HepG2 (cell line): ENCODE measurements at regions not wholly inside any gene's neighbourhood (a gene's known extent, or its start where the extent isn't known, plus 50 kb on each side); places are given as distances from the start of the nearest gene placed in this dataset.

Experiments
- ATAC-seq: fragments of 200-7000 bp; cut with Tn5 transposase; 3 replicates; pipeline ENCODE4 v1.9.1; 2020; ENCODE audit warnings: mild to moderate bottlenecking, moderate library complexity
- BruUV-seq: library from RNA; stranded (reverse); fragments of 400-500 nt; replicated peaks from 2 replicates; lab custom pipeline; 2021; lab: Mats Ljungman, UMichigan
- CTCF ChIA-PET: fragments of 300-600 bp; formaldehyde crosslinking; extraction: SDS; loops from one replicate; lab custom pipeline; 2021; ENCODE audit warnings: low total read pairs, inconsistent platforms, low intra/inter-chr PET ratio; lab: Yijun Ruan, JAX
- POLR2A ChIA-PET: fragments of 350-600 bp; sonication (Branson Sonifier 250); formaldehyde crosslinking; loops from one replicate; lab custom pipeline; 2020; ENCODE audit warnings: antibody characterized with exemption, inconsistent platforms; lab: Yijun Ruan, JAX
- DNase-seq: peaks from one replicate; pipeline ENCODE4 v3.0.0-alpha.2; 2015; ENCODE audit warnings: low spot score
- FAIRE-seq: peaks from 3 replicates; lab custom pipeline; 2011; peaks lifted over from hg19 to GRCh38; lab: Jason Lieb, UNC
- H2AFZ ChIP-seq: one replicate; pipeline ENCODE4 v1.6.1; 2011; ENCODE audit warnings: low read length, inconsistent platforms
- H3K27ac ChIP-seq: fragments of 300-600 bp; 3 replicates; pipeline ENCODE4 v1.8.0; 2011; ENCODE audit warnings: mixed run types, mild to moderate bottlenecking, mixed read lengths, low read length, inconsistent platforms; ENCODE audit not compliant: insufficient read depth; ENCODE audit errors: extremely low read length
- H3K27me3 ChIP-seq, 2 experiments: fragments of 200-600 bp in 1 of 2; 2 replicates in 1 of 2; 3 replicates in 1 of 2; pipeline versions ENCODE4 v1.6.0 to v1.8.0; 2011; ENCODE audit warnings: low read length in 2 of 2, mild to moderate bottlenecking in 2 of 2, moderate library complexity in 2 of 2, inconsistent platforms in 1 of 2; ENCODE audit not compliant: insufficient read depth in 2 of 2, control insufficient read depth in 1 of 2
- H3K36me3 ChIP-seq, 2 experiments: fragments of 200-600 bp in 1 of 2; replicated peaks in 1 of 2; 2 replicates in 1 of 2; 3 replicates in 1 of 2; pipeline versions ENCODE4 v1.5.1 to v1.8.0; 2011; ENCODE audit warnings: low read length in 2 of 2, inconsistent platforms in 1 of 2; ENCODE audit not compliant: insufficient read depth in 2 of 2, control insufficient read depth in 1 of 2
- H3K4me1 ChIP-seq: 2 replicates; pipeline ENCODE4 v1.5.1; 2012; ENCODE audit warnings: low read length, inconsistent platforms; ENCODE audit not compliant: insufficient read depth
- H3K4me2 ChIP-seq: 2 replicates; pipeline ENCODE4 v1.6.0; 2011; ENCODE audit warnings: low read depth, low read length, inconsistent platforms
- H3K4me3 ChIP-seq, 3 experiments: fragments of 200-600 bp in 1 of 3; sonication (generic), shearing (Covaris generic) in 1 of 3; replicated peaks in 1 of 3; 2 replicates each; pipeline ENCODE4 v1.5.1; 2011 to 2016; ENCODE audit warnings: low read length in 3 of 3, inconsistent platforms in 2 of 3, low read depth in 2 of 3, mild to moderate bottlenecking in 2 of 3, control low read depth in 1 of 3, mixed read lengths in 1 of 3; ENCODE audit not compliant: insufficient read depth in 1 of 3
- H3K79me2 ChIP-seq: one replicate; pipeline ENCODE4 v1.6.1; 2011; ENCODE audit warnings: low read length, inconsistent platforms; ENCODE audit not compliant: insufficient read depth
- H3K9ac ChIP-seq: 2 replicates; pipeline ENCODE4 v1.6.0; 2011; ENCODE audit warnings: mild to moderate bottlenecking, low read depth, low read length, inconsistent platforms; ENCODE audit not compliant: insufficient read depth
- H3K9me3 ChIP-seq: 2 replicates; pipeline ENCODE4 v1.5.1; 2012; ENCODE audit warnings: mild to moderate bottlenecking, low read length
- H4K20me1 ChIP-seq: 2 replicates; pipeline ENCODE4 v1.6.0; 2011; ENCODE audit warnings: inconsistent platforms, mild to moderate bottlenecking, low read length, moderate library complexity; ENCODE audit not compliant: insufficient read depth
- ARNTL ChIP-seq: sonication (generic); formaldehyde crosslinking; IDR thresholded peaks from 2 replicates; pipeline ENCODE4 v1.4.0; 2020; ENCODE audit warnings: mild to moderate bottlenecking, missing genetic modification reagents
- ATF1 ChIP-seq: IDR thresholded peaks from 2 replicates; pipeline ENCODE4 v1.6.1; 2016; ENCODE audit warnings: mild to moderate bottlenecking, control low read depth
- ATF7 ChIP-seq, 2 experiments: fragments of 450-650 bp in 1 of 2; sonication (generic) in 1 of 2; formaldehyde crosslinking in 1 of 2; IDR thresholded peaks; 2 replicates each; pipeline versions ENCODE4 v1.4.0 to v1.6.1; 2016 to 2020; ENCODE audit warnings: antibody characterized with exemption in 1 of 2, mild to moderate bottlenecking in 1 of 2, missing genetic modification reagents in 1 of 2
- ESRRA ChIP-seq: sonication (generic); formaldehyde crosslinking; IDR thresholded peaks from 2 replicates; pipeline ENCODE4 v1.5.1; 2020; ENCODE audit warnings: mild to moderate bottlenecking, low read depth, missing genetic modification reagents
- KLF11 ChIP-seq: IDR thresholded peaks from 2 replicates; pipeline ENCODE4 v1.6.1; 2016; ENCODE audit warnings: missing compliant biosample characterization
- MYPOP ChIP-seq: sonication (generic); formaldehyde crosslinking; IDR thresholded peaks from 2 replicates; pipeline ENCODE4 v1.8.1; 2023; ENCODE audit warnings: mild to moderate bottlenecking, moderate library complexity, missing genetic modification reagents
- RBAK ChIP-seq: sonication (generic); formaldehyde crosslinking; IDR thresholded peaks from 2 replicates; pipeline ENCODE4 v1.5.1; 2020; ENCODE audit warnings: mild to moderate bottlenecking, missing genetic modification reagents
- RFXANK ChIP-seq: IDR thresholded peaks from 2 replicates; pipeline ENCODE4 v1.6.1; 2016
- SRY ChIP-seq: sonication (generic); formaldehyde crosslinking; IDR thresholded peaks from 2 replicates; pipeline ENCODE4 v1.8.0; 2022; ENCODE audit warnings: mild to moderate bottlenecking, missing genetic modification reagents
- TEAD2 ChIP-seq: sonication (generic); formaldehyde crosslinking; IDR thresholded peaks from 2 replicates; pipeline ENCODE4 v1.9.0; 2021; ENCODE audit warnings: missing genetic modification reagents
- ZBTB8A ChIP-seq: sonication (generic); formaldehyde crosslinking; IDR thresholded peaks from 2 replicates; pipeline ENCODE4 v1.4.0; 2020; ENCODE audit warnings: mild to moderate bottlenecking, low read depth, missing genetic modification reagents, borderline replicate concordance
- ZNF124 ChIP-seq: sonication (generic); formaldehyde crosslinking; IDR thresholded peaks from 2 replicates; pipeline ENCODE4 v1.4.0; 2020; ENCODE audit warnings: missing genetic modification reagents
- ZNF687 ChIP-seq: sonication (generic); formaldehyde crosslinking; IDR thresholded peaks from 2 replicates; pipeline ENCODE4 v1.5.1; 2020; ENCODE audit warnings: mild to moderate bottlenecking, missing genetic modification reagents, moderate library complexity
- ZNF749 ChIP-seq: sonication (generic); formaldehyde crosslinking; IDR thresholded peaks from 2 replicates; pipeline ENCODE4 v1.8.0; 2022; ENCODE audit warnings: mild to moderate bottlenecking, missing genetic modification reagents, moderate library complexity, borderline replicate concordance
- WGBS: methylation state at CpG from one replicate; pipeline ENCODE4 v1.1.6; 2017; ENCODE audit warnings: low lambda C conversion rate; 5-methylcytosine and 5-hydroxymethylcytosine counted together
- in situ Hi-C: cut with HindIII; loops from 2 replicates; pipeline ENCODE4 v1.10.0; 2017; ENCODE audit warnings: low pct_unique_long_range_greater_than_20kb; ENCODE audit not compliant: extremely low pct_ligation_motif_present
- intact Hi-C: fragments of 100-400 bp; cut with micrococcal nuclease; formaldehyde crosslinking; loops from one replicate; pipeline ENCODE4 v1.10.0; 2022; ENCODE audit not compliant: unreplicated experiment

DNA sequence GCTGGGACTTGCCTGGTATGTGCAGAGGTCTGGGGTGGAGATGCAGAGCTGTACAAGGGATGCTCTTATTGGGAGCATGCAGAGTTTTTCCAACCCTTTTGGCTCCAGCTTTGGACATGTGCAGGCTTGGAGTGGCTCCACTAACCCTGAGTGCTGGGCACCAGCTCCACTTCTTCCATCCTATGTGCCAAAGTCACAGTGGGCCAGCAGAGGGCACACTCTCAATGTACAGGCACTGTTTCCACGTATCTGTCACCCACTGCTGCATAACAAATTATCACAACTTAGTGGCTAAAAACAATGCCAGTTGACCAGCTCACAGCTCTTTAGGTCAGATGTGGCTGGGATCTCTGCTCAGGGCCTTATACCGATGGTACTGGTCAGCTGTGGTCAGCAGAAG, 631.8 kb downstream of the AJAP1 start:
- Histone ChIP-seq H3K4me2 (no peak overlapping the region), H3K4me3 (no peak overlapping the region), H3K27ac (no peak overlapping the region), H3K79me2 (no peaks in the 10 kb centered on the region), H3K27me3 (no peaks in the 10 kb centered on the region), H2AFZ (no peak overlapping the region), H3K36me3 (no peaks in the 10 kb centered on the region), H3K9me3 (peaks cover 66% of the 10 kb centered on the region), H3K9ac (no peak overlapping the region), H3K4me1 (no peaks in the 10 kb centered on the region), H4K20me1 (no peaks in the 10 kb centered on the region)
- CTCF ChIA-PET, result no interaction called here
- WGBS, result 0% methylated on average over 2 of the region's 2 CpGs
- intact Hi-C loops (no loop called here), in situ Hi-C loops (no loop called here)
- FAIRE-seq (no peak), ATAC-seq (no peak), DNase-seq (no peak)
- POLR2A ChIA-PET, result no interaction called here
- TF ChIP-seq RFXANK (CRISPR knock-in tag), result no peak
- TF ChIP-seq RBAK, result peak; percentile 76; the same call in 1 of the 2 replicates
- TF ChIP-seq ZNF749 (CRISPR knock-in tag), result no peak
- no TSS peak for BruUV-seq

DNA sequence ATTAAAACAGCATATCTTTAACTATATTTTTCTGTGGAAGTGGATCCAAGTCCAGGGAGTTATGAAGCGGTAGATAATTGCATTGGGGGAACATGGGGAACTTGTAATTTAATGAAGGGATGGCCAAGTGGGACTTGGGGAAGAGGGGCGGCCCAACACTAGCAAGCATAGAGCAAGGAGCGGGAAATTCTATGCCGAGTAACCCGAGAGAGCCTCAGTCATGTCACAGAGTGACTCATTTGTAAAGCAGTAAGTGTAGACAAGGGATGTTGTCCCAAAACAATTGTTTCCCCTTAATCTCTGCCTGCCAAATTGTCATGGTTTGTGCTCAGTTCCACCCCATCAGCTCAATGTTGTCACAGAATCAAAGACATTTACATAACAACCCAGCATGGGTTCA, 620.1 kb downstream of the AJAP1 start:
- no peak for ATAC-seq
- Histone ChIP-seq H3K4me1 (no peaks in the 10 kb centered on the region), H2AFZ (no peak overlapping the region), H3K4me3 (no peak overlapping the region), H3K36me3 (no peaks in the 10 kb centered on the region), H3K27ac (no peak overlapping the region), H3K4me2 (no peak overlapping the region), H4K20me1 (no peaks in the 10 kb centered on the region), H3K9ac (no peak overlapping the region), H3K79me2 (no peaks in the 10 kb centered on the region), H3K27me3 (no peaks in the 10 kb centered on the region), H3K9me3 (0 out of 2 replicates have a peak, but pooled peaks cover 5% of the 10 kb centered on the region)
- BruUV-seq, result no TSS peak
- in situ Hi-C loops (no loop called here), intact Hi-C loops (no loop called here)
- 9% methylated on average over 5 of the region's 5 CpGs for WGBS
- POLR2A ChIA-PET, result no interaction called here
- CTCF ChIA-PET, result no interaction called here
- FAIRE-seq, result no peak
- no peak for DNase-seq
- TF ChIP-seq ZBTB8A (CRISPR knock-in tag), result no peak
- TF ChIP-seq ESRRA, result no peak
- TF ChIP-seq ZNF687 (CRISPR knock-in tag), result no peak
- no peak for TF ChIP-seq ARNTL (CRISPR knock-in tag)
- TF ChIP-seq ZNF124 (CRISPR knock-in tag), result no peak
- no peak for TF ChIP-seq TEAD2
- TF ChIP-seq ATF1, result no peak
- no peak for TF ChIP-seq KLF11 (CRISPR knock-in tag)
- TF ChIP-seq SRY, result no peak
- no peak for TF ChIP-seq MYPOP (CRISPR knock-in tag)
- TF ChIP-seq ATF7 (IDR thresholded peaks at IDR 0.05), result no peak
- TF ChIP-seq ATF7 (CRISPR knock-in tag; IDR thresholded peaks at IDR 0.05), result no peak
